Glomerular visceral epithelial cell (primary cell): ENCODE measurements at regions not wholly inside any gene's neighbourhood (a gene's known extent, or its start where the extent isn't known, plus 50 kb on each side); places are given as distances from the start of the nearest gene placed in this dataset.
"Not testable (repeated sequence)": the region's sequence is repeated elsewhere in the genome, so short reads cannot be mapped to it uniquely, and the experiment has no call there.

Source experiments
- DNase-seq: peaks from one replicate; pipeline ENCODE4 v3.0.0-alpha.2; 2016; ENCODE audit errors: extremely low spot score

DNA sequence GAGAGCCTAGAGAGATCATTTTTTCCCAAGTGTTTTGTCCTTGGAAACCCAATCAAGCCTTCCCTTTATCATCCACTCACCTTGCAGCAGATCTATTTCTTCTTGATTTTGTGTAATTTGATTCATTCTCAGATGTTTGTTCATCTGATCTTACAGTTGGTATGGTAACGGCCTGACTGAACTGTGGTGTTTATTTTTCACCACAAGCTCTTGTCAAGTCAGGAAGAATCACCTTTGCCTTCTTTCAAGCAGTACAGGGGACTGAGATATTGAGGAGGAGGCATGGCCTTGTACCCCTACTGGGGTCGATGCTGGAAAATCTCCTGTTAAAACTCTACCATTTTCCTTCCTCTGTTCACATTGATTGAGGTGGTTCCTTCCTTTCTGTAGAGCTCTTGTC lies 361.4 kb upstream of the CFAP20DC start:
- DNase-seq = no peak

DNA sequence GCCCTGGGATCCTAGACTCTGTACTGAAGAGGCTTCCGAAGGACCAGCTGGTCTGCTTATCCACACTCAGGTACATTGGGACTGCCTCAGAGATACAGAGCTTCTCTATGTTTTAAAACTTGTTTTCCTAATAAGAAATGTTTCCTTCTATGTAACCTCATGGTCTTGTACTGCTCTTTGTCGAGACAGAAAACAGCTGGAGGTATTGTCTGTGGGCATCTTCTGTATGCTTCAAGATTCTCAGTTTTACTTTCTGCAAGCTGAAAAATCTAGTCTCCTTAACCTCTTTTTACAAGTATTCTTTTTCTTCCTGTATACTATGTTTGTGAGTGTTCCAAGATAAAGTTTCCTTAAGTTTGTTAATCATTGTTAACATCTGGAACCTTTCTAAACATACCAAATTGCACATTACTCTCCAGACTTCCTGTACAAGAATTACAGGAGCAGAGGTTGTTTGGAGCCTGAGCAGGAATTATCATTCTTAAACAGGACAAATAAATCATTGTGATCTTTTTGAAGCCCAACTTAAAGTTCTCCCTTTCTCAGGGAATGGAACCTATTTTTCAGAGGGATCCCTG lies 358.3 kb upstream of the CFAP20DC start:
- no peak for DNase-seq

DNA sequence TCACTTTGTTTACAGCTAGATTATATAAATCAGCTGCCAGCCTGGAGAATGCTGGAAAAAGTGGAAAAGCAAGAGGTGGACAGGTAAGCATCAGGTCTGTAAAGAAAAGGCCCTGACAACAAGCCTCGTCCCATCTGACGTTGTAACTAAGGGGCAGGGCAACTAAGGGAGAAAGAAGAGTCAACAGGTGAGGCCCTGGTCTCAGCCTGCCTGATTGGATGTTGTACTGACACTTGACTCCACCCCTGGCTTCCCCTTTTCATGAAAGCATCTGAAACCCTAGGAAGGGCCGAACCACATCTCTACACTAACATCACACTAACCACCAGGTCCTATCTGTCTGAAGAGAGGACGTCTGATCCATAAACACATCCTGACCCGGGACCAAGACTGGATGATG lies 357.6 kb upstream of the CFAP20DC start:
- DNase-seq = no peak

DNA sequence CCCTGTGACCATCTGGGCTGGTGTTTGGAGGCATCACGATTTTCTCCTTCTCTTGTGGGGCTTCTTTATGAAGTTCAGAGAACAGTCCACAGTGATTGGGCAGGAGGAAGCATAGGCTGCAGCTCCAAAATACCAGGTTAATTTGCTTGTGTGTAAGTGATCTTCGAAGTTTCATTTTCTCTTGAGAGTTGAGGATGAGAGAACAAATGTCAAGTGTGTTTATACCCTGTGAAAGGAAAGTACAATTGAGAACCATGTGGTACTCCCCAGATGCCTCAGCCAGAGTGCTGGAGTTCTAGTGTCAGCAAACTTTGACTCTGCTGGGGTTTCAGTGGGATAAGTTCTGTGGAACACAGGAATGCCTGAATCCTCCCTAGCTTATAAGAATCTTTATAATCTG lies 357.1 kb upstream of the CFAP20DC start:
- DNase-seq = no peak

DNA sequence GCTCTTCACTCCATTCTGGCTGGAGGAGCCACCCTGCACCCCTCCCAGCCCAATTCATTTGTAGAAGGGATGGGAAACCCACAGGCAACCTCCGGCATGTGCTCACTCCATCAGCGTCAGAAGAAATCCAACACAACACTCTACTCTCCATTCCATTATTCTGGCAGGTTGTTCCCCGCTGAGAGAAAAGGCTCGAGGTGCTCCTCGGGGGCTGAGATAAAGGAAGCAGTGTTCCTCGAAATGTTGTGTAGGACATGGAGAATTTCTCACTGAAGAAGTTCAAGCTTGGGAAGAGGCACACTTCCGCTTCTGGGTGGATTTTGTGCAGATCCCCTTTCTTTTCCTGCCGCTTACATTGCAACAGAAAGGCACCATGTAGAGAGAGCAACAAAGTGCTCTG lies 355.0 kb upstream of the CFAP20DC start:
- DNase-seq = no peak

DNA sequence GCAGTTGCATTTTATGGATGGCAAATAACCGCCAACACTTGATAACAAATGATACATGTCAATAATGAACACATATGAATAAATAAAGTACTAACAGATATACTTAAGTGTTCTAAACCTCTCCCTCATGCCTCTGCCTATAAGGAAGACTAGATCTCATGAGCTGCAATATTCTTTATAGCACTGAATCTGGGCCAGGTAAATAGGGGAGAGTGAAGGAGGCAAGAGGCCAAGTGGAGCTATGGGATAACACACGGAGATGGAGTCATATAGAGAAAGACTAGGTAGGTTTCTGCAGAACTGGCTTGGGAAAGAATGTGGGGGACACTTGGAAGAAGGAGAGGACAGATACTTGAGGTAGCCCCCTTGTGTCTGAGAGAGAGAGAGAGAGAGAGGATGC lies 354.2 kb upstream of the CFAP20DC start:
- DNase-seq = no peak

DNA sequence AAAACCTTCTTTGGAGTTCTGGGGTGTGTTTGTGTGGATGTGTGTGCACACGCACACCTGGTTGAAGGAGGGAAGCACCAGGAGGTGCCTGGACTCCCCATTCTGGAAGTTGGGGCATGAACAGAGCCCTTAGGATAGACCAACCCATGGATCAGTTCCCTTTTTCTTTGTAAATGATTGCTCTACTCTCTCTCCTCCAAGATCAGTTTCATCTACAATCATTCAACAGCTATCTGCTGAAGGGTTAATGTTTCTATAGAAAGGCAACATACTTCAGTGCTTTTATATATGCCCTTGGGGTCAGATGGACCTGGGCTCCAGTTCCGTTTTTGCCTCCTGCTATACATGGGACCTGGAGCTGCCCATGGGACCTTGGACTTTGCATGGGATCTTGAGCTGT lies 352.1 kb upstream of the CFAP20DC start:
- DNase-seq = no peak

DNA sequence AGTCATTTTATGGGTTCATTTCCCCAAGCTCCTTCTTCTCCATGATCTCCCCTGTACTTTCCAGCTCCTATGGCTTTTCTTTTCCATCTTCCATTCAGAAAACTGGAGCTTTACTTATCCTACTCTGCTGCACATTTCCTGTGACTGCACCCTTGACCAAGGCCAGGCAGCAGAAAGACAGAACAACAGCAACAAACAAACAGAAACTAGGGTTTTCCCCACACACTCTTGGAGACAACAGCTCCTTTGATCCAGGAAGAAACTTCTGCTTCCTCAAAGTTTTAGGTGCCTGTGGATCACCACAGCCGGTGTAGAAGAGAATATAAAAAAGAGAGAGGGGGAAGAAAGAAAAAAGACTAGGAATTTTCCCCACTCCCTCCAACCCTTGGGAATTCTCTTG lies 342.3 kb upstream of the CFAP20DC start:
- no peak for DNase-seq

DNA sequence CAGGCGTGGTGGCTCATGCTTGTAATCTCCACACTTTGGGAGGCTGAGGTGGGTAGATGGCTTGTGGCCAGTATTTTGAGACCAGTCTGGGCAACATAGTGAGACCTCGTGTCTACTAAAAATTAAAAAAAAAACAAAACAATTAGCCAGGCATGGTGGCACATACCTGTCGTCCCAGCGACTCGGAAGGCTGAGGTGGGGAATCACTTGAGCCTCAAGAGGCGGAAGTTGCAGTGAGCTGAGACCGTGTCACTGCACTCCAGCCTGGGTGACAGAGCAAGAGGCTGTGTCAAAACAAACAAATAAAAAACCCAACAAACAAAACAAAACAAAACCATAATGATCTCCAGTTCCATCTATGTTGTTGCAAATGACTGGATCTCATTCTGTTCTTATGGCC lies 341.3 kb upstream of the CFAP20DC start:
- DNase-seq = no peak

DNA sequence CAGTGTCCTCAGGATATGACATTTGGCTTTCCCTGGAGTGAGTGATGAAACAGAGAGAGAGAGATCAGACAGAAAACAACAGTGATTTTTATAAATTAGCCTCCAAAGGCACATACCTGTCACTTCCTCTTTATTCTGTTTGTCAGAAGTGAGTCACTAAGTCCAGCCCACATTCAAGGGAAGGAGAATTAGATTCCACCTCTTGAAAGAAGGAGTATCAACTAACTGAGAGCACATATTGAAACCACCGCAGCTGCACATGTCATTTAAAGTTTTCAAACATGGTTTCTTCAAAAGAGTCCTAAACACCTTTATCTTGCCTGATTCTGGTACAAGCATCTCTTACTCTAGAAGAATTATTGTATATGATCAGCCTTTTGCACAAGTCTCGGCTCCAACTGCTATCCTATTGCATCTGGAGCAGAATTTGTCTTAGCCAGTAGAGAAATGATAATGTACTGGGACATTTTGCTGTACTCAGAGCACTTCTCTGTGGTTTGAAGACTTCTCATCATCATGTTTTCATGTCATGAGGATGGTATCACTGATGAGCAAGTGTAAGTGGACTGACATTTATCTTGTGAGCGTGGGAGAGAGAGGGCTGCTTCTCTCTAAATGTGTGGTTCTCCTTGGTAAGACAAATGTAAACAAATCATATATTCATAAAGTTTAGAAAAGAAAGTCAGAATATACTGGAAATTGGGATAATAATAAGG lies 338.9 kb upstream of the CFAP20DC start:
- no peak for DNase-seq

DNA sequence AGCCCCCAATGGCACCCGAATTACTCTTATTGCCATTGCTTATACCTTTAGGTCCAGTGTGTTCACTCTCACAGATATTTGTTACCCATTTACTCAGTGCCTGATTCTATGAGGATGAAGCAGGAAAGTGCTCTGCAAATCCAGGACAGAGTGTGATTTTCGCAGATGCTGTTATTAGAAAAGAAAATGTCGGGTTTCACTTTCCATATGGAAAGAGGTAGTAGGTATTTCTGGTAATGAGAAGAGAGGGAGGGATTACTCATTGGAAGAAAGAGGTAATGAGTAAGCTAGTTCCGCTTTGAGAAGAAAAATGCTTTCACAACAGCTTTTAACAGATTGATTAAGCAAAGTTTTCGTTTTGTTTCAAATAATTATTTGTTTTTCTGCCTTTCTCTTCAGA lies 336.3 kb upstream of the CFAP20DC start:
- DNase-seq = no peak

DNA sequence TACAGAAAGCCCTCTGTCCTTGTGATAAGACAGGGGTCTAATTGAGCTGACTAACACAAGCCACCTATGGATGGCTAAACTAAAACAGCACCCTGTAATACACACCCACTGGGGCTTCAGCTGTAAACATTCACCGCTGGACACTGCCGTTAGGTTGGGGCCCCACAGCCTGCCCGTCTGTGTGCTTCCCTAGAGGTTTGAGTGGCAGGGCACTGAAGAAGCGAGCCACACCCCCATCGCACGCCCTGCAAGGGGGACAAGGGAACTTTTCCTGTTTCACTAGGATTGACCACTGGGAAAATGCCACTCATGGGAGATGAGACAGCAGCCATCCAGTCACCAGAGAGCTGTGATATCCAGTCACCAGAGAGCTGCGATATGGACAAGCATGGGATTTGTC lies 335.7 kb upstream of the CFAP20DC start:
- no peak for DNase-seq

DNA sequence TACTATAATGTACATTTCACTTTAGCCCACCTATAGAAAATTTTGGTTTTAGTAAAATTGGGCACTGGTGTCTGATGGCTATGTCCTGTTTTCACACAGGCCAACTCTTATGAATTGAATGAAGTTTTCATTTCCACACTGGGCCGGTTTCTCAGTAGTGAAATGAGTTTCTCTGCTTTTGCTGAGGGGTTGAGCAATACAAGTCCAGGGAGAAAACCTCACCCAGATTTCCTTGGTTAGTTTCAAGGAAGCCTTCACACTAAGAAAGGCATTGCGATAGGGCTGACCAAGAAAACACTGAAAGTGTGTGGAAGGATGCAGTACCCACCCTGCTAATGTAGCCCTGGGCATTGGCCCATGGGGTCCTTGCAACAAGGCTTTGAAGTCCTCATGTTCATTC lies 331.5 kb upstream of the CFAP20DC start:
- no peak for DNase-seq

DNA sequence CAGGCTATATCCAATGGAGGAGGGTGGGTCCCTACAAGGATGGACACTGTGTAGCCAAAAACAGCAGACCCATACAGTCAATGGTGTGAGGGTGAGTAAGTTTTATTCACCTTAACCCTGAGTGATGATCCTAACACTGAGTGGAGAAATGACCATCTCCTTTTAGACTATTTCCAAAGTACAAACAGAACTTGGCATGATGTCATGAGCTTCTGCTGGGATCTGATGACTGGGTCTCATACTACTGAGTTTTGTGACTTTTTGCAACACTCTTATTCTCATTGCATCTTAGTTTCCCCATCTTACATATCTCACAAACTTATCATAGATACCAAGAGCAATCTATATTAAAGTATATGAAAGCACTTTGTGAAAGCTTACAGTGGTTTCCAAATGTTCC lies 330.3 kb upstream of the CFAP20DC start:
- DNase-seq = no peak

DNA sequence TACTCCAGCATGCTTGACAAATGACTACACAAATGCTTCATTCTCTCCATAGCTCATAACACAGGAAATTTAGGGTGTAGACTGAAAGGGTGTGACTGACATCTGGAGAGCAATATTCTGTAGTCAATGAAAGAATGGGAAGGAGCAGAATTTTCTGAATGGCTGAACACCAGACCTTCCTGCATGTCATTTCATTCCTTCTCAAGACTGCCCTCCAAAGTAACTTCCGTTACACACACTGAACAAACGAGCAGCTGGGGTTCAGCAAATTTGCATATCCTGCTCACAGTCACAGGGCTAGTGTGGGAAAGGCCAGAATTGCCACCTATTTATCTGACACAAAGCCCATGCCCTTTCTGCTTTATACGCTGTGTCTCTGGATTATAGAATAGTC lies 325.0 kb upstream of the CFAP20DC start:
- DNase-seq = no peak

DNA sequence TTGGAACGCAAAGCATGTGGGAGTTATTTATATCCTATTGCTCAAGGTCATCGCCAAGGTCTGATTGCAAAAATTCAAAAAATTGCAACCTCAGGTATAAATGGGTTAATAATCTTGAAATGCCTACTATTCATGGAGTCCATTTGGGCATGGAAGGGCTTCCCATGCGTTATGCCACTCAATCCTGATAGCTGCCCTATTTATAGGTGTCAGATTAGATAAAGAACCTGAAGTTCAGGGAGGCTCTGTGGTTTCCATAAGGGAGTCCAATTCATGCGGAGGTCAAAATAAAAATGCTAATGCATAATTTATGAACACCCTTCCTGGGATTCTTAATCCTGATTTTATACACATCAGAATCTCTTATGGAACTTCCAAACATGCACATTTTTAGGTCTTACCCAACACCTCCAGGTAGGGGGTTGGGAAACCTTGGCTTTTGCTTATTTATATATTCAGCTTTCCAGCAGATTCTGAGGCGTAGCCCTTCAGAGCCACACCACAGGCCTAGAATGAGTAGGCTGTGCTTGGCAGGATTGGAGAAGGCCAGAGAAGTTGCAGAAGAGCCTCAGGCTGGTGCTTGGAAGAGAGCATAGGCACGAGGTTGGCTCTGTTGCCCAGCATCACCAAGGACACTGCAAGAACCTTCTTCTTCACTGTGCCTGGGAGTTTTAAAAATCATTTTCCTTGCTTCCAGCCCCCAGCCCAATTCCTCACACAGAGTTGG lies 324.4 kb upstream of the CFAP20DC start:
- no peak for DNase-seq

DNA sequence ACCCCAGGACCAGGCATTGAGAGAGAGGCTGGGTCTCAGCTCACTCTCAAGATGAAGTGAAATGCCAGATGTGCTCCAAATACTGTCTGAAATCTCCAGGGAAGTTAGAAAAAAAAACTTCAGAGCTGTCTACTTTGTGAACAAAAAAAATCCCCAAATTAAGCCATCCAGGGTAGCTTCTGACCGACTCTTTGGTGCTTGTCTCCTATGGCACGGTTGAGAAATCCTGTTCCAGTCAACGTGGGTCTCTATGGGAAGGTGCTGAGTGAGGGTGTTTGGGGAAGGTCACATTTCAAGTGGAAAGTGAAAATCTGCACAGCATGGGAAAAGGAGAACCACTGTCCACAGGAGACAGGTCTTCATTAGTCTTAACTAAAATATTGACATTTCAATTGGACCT lies 322.5 kb upstream of the CFAP20DC start:
- DNase-seq = no peak

DNA sequence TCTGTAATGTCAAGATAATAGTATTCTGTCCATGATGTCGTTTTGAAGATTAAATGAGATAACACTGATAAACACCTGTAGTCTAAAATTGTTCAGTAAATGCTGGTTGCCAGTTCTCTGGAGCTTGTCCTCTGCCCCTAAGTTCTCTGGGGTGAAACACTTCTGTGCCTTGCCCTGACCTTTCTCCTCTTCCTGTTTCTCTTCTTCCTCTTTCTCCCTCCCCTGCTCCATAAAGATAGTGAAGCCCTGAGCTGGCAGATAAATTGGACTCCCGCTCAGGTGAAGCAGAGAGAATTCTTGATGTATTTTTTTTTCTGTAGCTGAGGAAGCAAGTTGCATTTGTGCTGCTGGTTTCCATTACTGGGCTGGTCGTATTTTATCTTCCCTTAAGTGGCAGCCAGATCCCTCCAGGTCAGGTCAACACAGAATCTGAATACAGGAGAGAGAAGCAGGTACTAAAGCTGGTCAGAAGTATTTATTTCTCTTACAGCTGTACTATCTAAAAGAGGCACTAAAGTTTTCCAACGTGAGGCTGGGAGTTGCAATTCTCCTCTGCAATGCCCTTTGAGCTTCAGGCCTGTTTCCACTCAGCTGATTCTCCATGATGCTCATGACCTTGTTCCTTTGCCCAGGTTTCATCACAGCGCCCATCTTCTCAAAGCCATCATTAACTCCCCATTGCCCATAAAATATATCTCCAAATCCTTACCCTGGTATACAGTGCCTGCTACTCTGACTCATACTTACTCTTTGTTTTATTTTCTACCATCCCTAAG lies 319.3 kb upstream of the CFAP20DC start:
- DNase-seq = no peak

DNA sequence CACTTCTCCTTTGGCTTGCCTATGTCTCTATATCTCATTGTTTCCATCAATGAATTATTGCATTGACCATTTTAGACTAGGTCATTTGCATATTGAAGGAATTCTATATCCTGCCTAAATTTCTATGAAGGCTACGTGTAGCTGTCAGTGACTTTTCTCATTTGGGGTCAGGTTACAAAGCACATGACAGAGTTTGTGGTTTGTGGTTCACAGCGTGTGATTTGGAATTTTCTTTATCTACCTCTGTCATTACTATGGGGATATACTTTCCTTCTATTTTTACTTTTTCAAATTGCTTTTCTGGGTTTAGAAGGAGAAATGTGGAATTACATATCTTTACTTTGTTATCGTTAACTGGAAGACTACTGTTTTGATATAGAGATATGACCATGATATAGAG lies 317.3 kb upstream of the CFAP20DC start:
- peak; percentile 30 for DNase-seq

DNA sequence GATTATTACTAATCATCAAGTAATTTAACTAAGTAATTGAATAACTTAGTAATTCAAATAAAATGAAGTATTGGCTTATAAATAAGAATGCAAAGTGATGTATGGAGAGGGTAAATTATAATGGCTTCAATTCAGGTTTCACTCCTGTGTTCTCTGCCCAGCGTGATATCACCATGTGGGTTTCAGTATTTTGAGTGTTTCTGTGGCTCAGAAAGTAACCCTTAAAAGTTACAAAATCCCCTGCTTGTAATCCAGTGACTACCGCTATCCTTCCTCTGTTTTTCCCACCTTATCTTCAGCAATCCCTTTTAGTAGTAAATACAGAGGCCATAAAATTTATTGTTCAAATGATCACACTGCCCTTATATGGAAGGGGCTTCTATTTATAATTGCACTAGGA lies 316.4 kb upstream of the CFAP20DC start:
- no peak for DNase-seq

DNA sequence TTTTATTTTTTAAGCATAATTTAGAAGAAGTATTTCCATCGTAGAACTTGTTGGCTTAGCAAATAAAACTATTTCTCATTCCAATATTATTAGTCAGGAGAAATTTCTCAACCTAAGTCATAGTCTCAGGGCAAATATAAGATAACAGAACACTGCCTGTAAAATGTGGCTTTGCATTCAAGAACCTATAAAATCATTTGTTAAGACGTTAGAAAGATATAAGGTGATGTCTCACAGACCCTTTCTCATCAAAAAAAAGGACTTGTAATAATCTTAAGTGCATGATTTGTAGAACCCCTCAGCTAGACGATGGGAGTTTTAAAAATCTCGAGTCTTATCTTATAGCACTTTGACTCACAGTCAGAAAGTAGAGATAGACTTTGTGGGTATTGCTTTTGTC lies 314.7 kb upstream of the CFAP20DC start:
- DNase-seq = no peak

DNA sequence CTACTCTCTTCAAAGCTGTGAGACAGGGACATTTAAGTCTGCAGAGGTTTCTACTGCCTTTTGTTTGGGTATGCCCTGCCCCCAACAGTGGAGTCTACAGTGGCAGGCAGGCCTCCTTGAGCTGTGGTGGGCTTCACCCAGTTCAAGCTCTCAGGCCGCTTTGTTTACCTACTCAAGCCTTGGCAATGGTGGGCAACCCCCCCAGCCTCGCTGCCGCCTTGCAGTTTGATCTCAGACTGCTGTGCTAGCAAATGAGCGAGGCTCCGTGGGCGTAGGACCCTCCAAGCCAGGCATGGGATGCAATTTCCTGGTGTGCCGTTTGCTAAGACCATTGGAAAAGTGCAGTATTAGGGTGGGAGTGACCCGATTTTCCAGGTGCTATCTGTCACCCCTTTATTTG lies 310.5 kb upstream of the CFAP20DC start:
- DNase-seq = not testable (repeated sequence)

DNA sequence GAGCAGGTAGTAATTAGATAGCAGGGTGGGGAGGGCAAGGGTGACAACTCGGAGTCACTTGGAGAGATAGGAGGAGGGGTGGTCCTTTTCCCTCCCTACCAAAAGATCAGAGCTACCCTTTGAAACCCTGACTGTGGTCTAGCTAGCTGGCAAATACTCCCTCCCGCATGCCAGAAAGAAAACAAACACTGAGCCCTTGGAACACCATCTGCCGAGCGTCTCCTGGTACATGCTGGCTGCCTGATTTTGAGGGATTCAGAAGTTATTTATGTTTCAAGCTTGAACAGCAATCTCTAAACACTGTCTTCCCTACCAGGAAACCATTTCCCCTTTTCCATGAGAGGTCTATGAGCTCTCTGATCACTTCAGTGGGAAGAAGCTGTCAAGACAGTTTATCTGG lies 291.6 kb upstream of the CFAP20DC start:
- no peak for DNase-seq
